ENCODE measurements at regions not wholly inside any gene's neighbourhood (a gene's known extent, or its start where the extent isn't known, plus 50 kb on each side); places are given as distances from the start of the nearest gene placed in this dataset.

- intact Hi-C loops (cut with micrococcal nuclease): no loop called here
Measured at GRCh38 chr1:219120624-219121544, 52.8 kb upstream of the LYPLAL1 start.

GRCh38 chr1:219121679-219122078 is 52.0 kb upstream of the LYPLAL1 start:
- intact Hi-C loops (cut with micrococcal nuclease): no loop called here

- intact Hi-C loops (cut with micrococcal nuclease): no loop called here
Measured at GRCh38 chr1:219123036-219123435, 50.6 kb upstream of the LYPLAL1 start.
